Activated CD8-positive, alpha-beta T cell treated with anti-CD3 and anti-CD28 coated beads for 36 hours (primary cell): ENCODE measurements at regions not wholly inside any gene's neighbourhood (a gene's known extent, or its start where the extent isn't known, plus 50 kb on each side); places are given as distances from the start of the nearest gene placed in this dataset.

ENCODE experiments used
- ATAC-seq: fragments of 200-7000 bp; cut with Tn5 transposase; one replicate; pipeline ENCODE4 v1.10.0; 2021; ENCODE audit warnings: mild to moderate bottlenecking, moderate library complexity
- CTCF ChIA-PET: fragments of 350-600 bp; sonication (Branson Sonifier 250); formaldehyde crosslinking; loops from one replicate; lab custom pipeline; 2021; ENCODE audit warnings: antibody characterized with exemption; lab: Charles Lee
- POLR2A ChIA-PET: fragments of 350-600 bp; sonication (Branson Sonifier 250); formaldehyde crosslinking; loops from one replicate; lab custom pipeline; 2021; ENCODE audit warnings: antibody characterized with exemption; lab: Charles Lee
- DNase-seq: peaks from one replicate; pipeline ENCODE4 v3.0.0-alpha.2; 2020
- H3K27ac Mint-ChIP-seq: one replicate; pipeline ENCODE4 v1.8.0; 2021; ENCODE audit warnings: mild to moderate bottlenecking, mixed read lengths
- H3K27me3 Mint-ChIP-seq: one replicate; pipeline ENCODE4 v1.8.0; 2021; ENCODE audit warnings: mixed read lengths
- H3K36me3 Mint-ChIP-seq: one replicate; pipeline ENCODE4 v1.8.0; 2021; ENCODE audit warnings: low read depth, mixed read lengths
- H3K4me1 Mint-ChIP-seq: one replicate; pipeline ENCODE4 v1.8.0; 2021; ENCODE audit warnings: low read depth, mixed read lengths
- H3K4me3 Mint-ChIP-seq: one replicate; pipeline ENCODE4 v1.8.0; 2021; ENCODE audit warnings: mild to moderate bottlenecking, moderate library complexity, mixed read lengths
- H3K9me3 Mint-ChIP-seq: one replicate; pipeline ENCODE4 v1.8.0; 2021; ENCODE audit warnings: mixed read lengths
- CTCF ChIP-seq: fragments of 200-600 bp; IDR thresholded peaks from one replicate; pipeline ENCODE4 v1.8.0; 2022; ENCODE audit warnings: antibody characterized with exemption, mild to moderate bottlenecking
- intact Hi-C: fragments of 100-400 bp; cut with micrococcal nuclease; formaldehyde crosslinking; loops from one replicate; pipeline ENCODE4 v1.10.0; 2022

GRCh38 chr6:160881148-160881808, 110.3 kb upstream of the MAP3K4 start:
- TF ChIP-seq CTCF = no peak
- Mint-ChIP-seq H3K27me3 (peaks cover 12% of the 10 kb centered on the region), H3K4me3 (no peak overlapping the region)

GRCh38 chr6:160882006-160882405, 109.6 kb upstream of the MAP3K4 start:
- Mint-ChIP-seq H3K4me3 (no peak overlapping the region), H3K9me3 (no peaks in the 10 kb centered on the region), H3K27me3 (peaks cover 15% of the 10 kb centered on the region), H3K27ac (no peak overlapping the region), H3K4me1 (no peaks in the 10 kb centered on the region), H3K36me3 (no peaks in the 10 kb centered on the region)
- ChIA-PET CTCF (no interaction called here), POLR2A (no interaction called here)
- no peak for TF ChIP-seq CTCF
- ATAC-seq (no peak), DNase-seq (no peak)
- intact Hi-C loops = no loop called here

More at GRCh38 chr6:160881148-160881808, 110.3 kb upstream of the MAP3K4 start:
- no peak for DNase-seq
- ChIA-PET CTCF (no interaction called here), POLR2A (no interaction called here)
- intact Hi-C loops = no loop called here
- Mint-ChIP-seq H3K36me3 (no peaks in the 10 kb centered on the region), H3K9me3 (no peaks in the 10 kb centered on the region), H3K4me1 (no peaks in the 10 kb centered on the region), H3K27ac (no peak overlapping the region)
- no peak for ATAC-seq

- ChIA-PET POLR2A (no interaction called here), CTCF (no interaction called here)
- DNase-seq (no peak), ATAC-seq (no peak)
- Mint-ChIP-seq H3K4me3 (no peak overlapping the region), H3K4me1 (no peaks in the 10 kb centered on the region), H3K27me3 (peaks cover 15% of the 10 kb centered on the region), H3K27ac (no peak overlapping the region), H3K36me3 (no peaks in the 10 kb centered on the region), H3K9me3 (no peaks in the 10 kb centered on the region)
- no peak for TF ChIP-seq CTCF
- intact Hi-C loops = no loop called here
Measured at GRCh38 chr6:160882791-160883279, 108.7 kb upstream of the MAP3K4 start.

- H3K4me1 Mint-ChIP-seq = no peaks in the 10 kb centered on the region
Measured at GRCh38 chr6:160883560-160883959, 108.0 kb upstream of the MAP3K4 start.

More at GRCh38 chr6:160883560-160883959, 108.0 kb upstream of the MAP3K4 start:
- ChIA-PET POLR2A (interaction anchor here (1.1 kb wide), 1 partner anchor 9 kb away, joined by 3 read pairs; no protein-coding TSS in a partner anchor), CTCF (no interaction called here)
- no peak for ATAC-seq
- DNase-seq = no peak
- no peaks in the 10 kb centered on the region for H3K9me3 Mint-ChIP-seq
- peaks cover 11% of the 10 kb centered on the region for H3K27me3 Mint-ChIP-seq
- intact Hi-C loops = no loop called here
- no peak for TF ChIP-seq CTCF
- no peak overlapping the region for H3K4me3 Mint-ChIP-seq
- H3K36me3 Mint-ChIP-seq = no peaks in the 10 kb centered on the region
- no peak overlapping the region for H3K27ac Mint-ChIP-seq
